NT2/D1 (cell line): ENCODE measurements at regions not wholly inside any gene's neighbourhood (a gene's known extent, or its start where the extent isn't known, plus 50 kb on each side); places are given as distances from the start of the nearest gene placed in this dataset.

Experiments used
- DNase-seq: peaks from one replicate; pipeline ENCODE4 v3.0.0-alpha.2; 2011; ENCODE audit warnings: low read depth, low spot score
- H3K27me3 ChIP-seq: 2 replicates; pipeline ENCODE4 v1.6.0; 2011; ENCODE audit warnings: mild to moderate bottlenecking; ENCODE audit not compliant: insufficient read length, insufficient read depth
- H3K36me3 ChIP-seq: 2 replicates; pipeline ENCODE4 v1.6.1; 2011; ENCODE audit warnings: mild to moderate bottlenecking, low read length, mixed read lengths; ENCODE audit not compliant: insufficient read depth, insufficient read length
- H3K4me1 ChIP-seq: 2 replicates; pipeline ENCODE4 v1.5.1; 2011; ENCODE audit not compliant: insufficient read depth, insufficient read length
- H3K4me3 ChIP-seq: 2 replicates; pipeline ENCODE4 v1.5.1; 2011; ENCODE audit warnings: low read depth; ENCODE audit not compliant: insufficient read length
- H3K9ac ChIP-seq: 2 replicates; pipeline ENCODE4 v1.6.0; 2011; ENCODE audit warnings: low read depth; ENCODE audit not compliant: insufficient read length
- H3K9me3 ChIP-seq: 2 replicates; pipeline ENCODE4 v1.5.1; 2011; ENCODE audit warnings: mild to moderate bottlenecking, low read length; ENCODE audit not compliant: insufficient read depth
- SUZ12 ChIP-seq: IDR thresholded peaks from 2 replicates; pipeline ENCODE4 v1.6.1; 2011; ENCODE audit not compliant: insufficient read length, insufficient read depth; ENCODE audit errors: extremely low read depth
- YY1 ChIP-seq: IDR thresholded peaks from 2 replicates; pipeline ENCODE4 v1.6.1; 2011; ENCODE audit not compliant: insufficient read length, insufficient read depth
- ZNF274 ChIP-seq: IDR thresholded peaks from 2 replicates; pipeline ENCODE4 v1.6.1; 2011; ENCODE audit warnings: mild to moderate bottlenecking, low read depth, low read length

GRCh38 chr2:776038-776437 lies 98.8 kb upstream of the TMEM18 start:
- Histone ChIP-seq H3K4me3 (no peak overlapping the region), H3K9ac (no peak overlapping the region), H3K4me1 (peaks cover 4% of the 10 kb centered on the region), H3K36me3 (no peaks in the 10 kb centered on the region), H3K27me3 (no peaks in the 10 kb centered on the region), H3K9me3 (no peaks in the 10 kb centered on the region; the same call in 1 of the 2 replicates)
- no peak for DNase-seq
- TF ChIP-seq SUZ12 (no peak), ZNF274 (no peak), YY1 (no peak)

- peak; percentile 27 for DNase-seq
These were observed 97.2 kb upstream of the TMEM18 start for GRCh38 chr2:774436-774835.

GRCh38 chr2:773256-774160 lies 96.3 kb upstream of the TMEM18 start:
- no peak overlapping the region for H3K4me3 ChIP-seq
- H3K9ac ChIP-seq, result no peak overlapping the region
- H3K9me3 ChIP-seq, result no peaks in the 10 kb centered on the region
- TF ChIP-seq YY1 (no peak), SUZ12 (no peak), ZNF274 (no peak)
- H3K4me1 ChIP-seq, result peaks cover 3% of the 10 kb centered on the region
- no peaks in the 10 kb centered on the region for H3K36me3 ChIP-seq
- H3K27me3 ChIP-seq, result no peaks in the 10 kb centered on the region
- DNase-seq, result no peak

More at GRCh38 chr2:774436-774835, 97.2 kb upstream of the TMEM18 start:
- TF ChIP-seq SUZ12, result no peak
- TF ChIP-seq ZNF274, result no peak
- H3K4me1 ChIP-seq, result peaks cover 4% of the 10 kb centered on the region
- H3K4me3 ChIP-seq, result no peak overlapping the region
- H3K9me3 ChIP-seq, result no peaks in the 10 kb centered on the region
- no peaks in the 10 kb centered on the region for H3K36me3 ChIP-seq
- no peaks in the 10 kb centered on the region for H3K27me3 ChIP-seq
- H3K9ac ChIP-seq, result no peak overlapping the region

GRCh38 chr2:771538-771937 lies 94.3 kb upstream of the TMEM18 start:
- H3K36me3 ChIP-seq, result no peaks in the 10 kb centered on the region
- DNase-seq, result no peak
- H3K9me3 ChIP-seq, result no peaks in the 10 kb centered on the region
- TF ChIP-seq ZNF274 (no peak), YY1 (no peak)
- no peak overlapping the region for H3K9ac ChIP-seq
- H3K4me1 ChIP-seq, result no peaks in the 10 kb centered on the region
- H3K27me3 ChIP-seq, result no peaks in the 10 kb centered on the region
- H3K4me3 ChIP-seq, result no peak overlapping the region

- no peaks in the 10 kb centered on the region for H3K36me3 ChIP-seq
- no peak overlapping the region for H3K4me3 ChIP-seq
- H3K9me3 ChIP-seq, result no peaks in the 10 kb centered on the region
- H3K9ac ChIP-seq, result no peak overlapping the region
- TF ChIP-seq SUZ12 (no peak), ZNF274 (no peak), YY1 (no peak)
- H3K4me1 ChIP-seq, result no peaks in the 10 kb centered on the region
- no peaks in the 10 kb centered on the region for H3K27me3 ChIP-seq
- DNase-seq, result no peak
These were observed 93.6 kb upstream of the TMEM18 start for GRCh38 chr2:770776-771175.

GRCh38 chr2:769771-770170 lies 92.6 kb upstream of the TMEM18 start:
- DNase-seq, result no peak
- no peak overlapping the region for H3K4me3 ChIP-seq
- no peak overlapping the region for H3K9ac ChIP-seq
- H3K9me3 ChIP-seq, result no peaks in the 10 kb centered on the region
- H3K36me3 ChIP-seq, result no peaks in the 10 kb centered on the region
- no peaks in the 10 kb centered on the region for H3K27me3 ChIP-seq
- TF ChIP-seq SUZ12 (no peak), ZNF274 (no peak)
- H3K4me1 ChIP-seq, result no peaks in the 10 kb centered on the region

- TF ChIP-seq SUZ12 (no peak), ZNF274 (no peak), YY1 (no peak)
- no peaks in the 10 kb centered on the region for H3K4me1 ChIP-seq
- H3K27me3 ChIP-seq, result no peaks in the 10 kb centered on the region
- no peaks in the 10 kb centered on the region for H3K9me3 ChIP-seq
- no peak for DNase-seq
- H3K9ac ChIP-seq, result no peak overlapping the region
- no peaks in the 10 kb centered on the region for H3K36me3 ChIP-seq
- H3K4me3 ChIP-seq, result no peak overlapping the region
These were observed 91.2 kb upstream of the TMEM18 start for GRCh38 chr2:768451-768850.

GRCh38 chr2:767944-768343 lies 90.7 kb upstream of the TMEM18 start:
- DNase-seq, result no peak
- no peaks in the 10 kb centered on the region for H3K27me3 ChIP-seq
- H3K9me3 ChIP-seq, result no peaks in the 10 kb centered on the region
- H3K36me3 ChIP-seq, result no peaks in the 10 kb centered on the region
- H3K4me3 ChIP-seq, result no peak overlapping the region
- no peak overlapping the region for H3K9ac ChIP-seq
- H3K4me1 ChIP-seq, result no peaks in the 10 kb centered on the region
- no peak for TF ChIP-seq SUZ12
